ENCODE measurements at regions not wholly inside any gene's neighbourhood (a gene's known extent, or its start where the extent isn't known, plus 50 kb on each side); places are given as distances from the start of the nearest gene placed in this dataset.
"Not testable (repeated sequence)": the region's sequence is repeated elsewhere in the genome, so short reads cannot be mapped to it uniquely, and the experiment has no call there.

GRCh38 chrX:80929251-80929650 is 119.6 kb upstream of the BRWD3 start:
- H3K4me1 ChIP-seq = no peaks in the 10 kb centered on the region
- DNase-seq (ENCODE audit: extremely low spot score) = no peak
- H3K36me3 ChIP-seq = no peaks in the 10 kb centered on the region
- TF ChIP-seq EP300 (IDR thresholded peaks at IDR 0.05) = no peak
- no peak for TF ChIP-seq POLR2A (IDR thresholded peaks at IDR 0.05; ENCODE audit: low read depth)
- TF ChIP-seq CTCF (IDR thresholded peaks at IDR 0.05) = no peak
- TF ChIP-seq POLR2AphosphoS5 (IDR thresholded peaks at IDR 0.05) = no peak
- no peak overlapping the region for H3K27ac ChIP-seq (replicated peaks in 1 of 4)
- no peaks in the 10 kb centered on the region for H3K27me3 ChIP-seq
- peaks cover 0 to 11% (median 0%) of the 10 kb centered on the region in 4 donors for H3K9me3 ChIP-seq
- 88% methylated on average over 8 of the region's 8 CpGs for WGBS
- H3K4me3 ChIP-seq = no peak overlapping the region
- intact Hi-C loops (cut with DNase I) = no loop called here

- no peak for DNase-seq (ENCODE audit: extremely low spot score)
- no peaks in the 10 kb centered on the region for H3K36me3 ChIP-seq
Measured at GRCh38 chrX:80917919-80918318, 108.2 kb upstream of the BRWD3 start.

GRCh38 chrX:80912351-80912750 is 102.7 kb upstream of the BRWD3 start:
- 87% methylated on average over 2 of the region's 2 CpGs for WGBS
- H3K9me3 ChIP-seq; H3K27me3 ChIP-seq; H3K27ac ChIP-seq (replicated peaks in 1 of 4); H3K4me3 ChIP-seq; H3K36me3 ChIP-seq; intact Hi-C loops (cut with DNase I); H3K4me1 ChIP-seq; DNase-seq (ENCODE audit: extremely low spot score): not testable (repeated sequence)

More at GRCh38 chrX:80917919-80918318, 108.2 kb upstream of the BRWD3 start:
- TF ChIP-seq CTCF (IDR thresholded peaks at IDR 0.05) (no peak), POLR2AphosphoS5 (IDR thresholded peaks at IDR 0.05) (no peak), POLR2A (IDR thresholded peaks at IDR 0.05; ENCODE audit: low read depth) (no peak), EP300 (IDR thresholded peaks at IDR 0.05) (no peak)
- H3K9me3 ChIP-seq = peaks cover 0 to 7% (median 1%) of the 10 kb centered on the region in 4 donors
- H3K27ac ChIP-seq (replicated peaks in 1 of 4) = no peak overlapping the region
- H3K4me1 ChIP-seq = no peaks in the 10 kb centered on the region
- intact Hi-C loops (cut with DNase I) = no loop called here
- H3K27me3 ChIP-seq = no peaks in the 10 kb centered on the region
- no peak overlapping the region for H3K4me3 ChIP-seq
- WGBS = 51% methylated on average over 1 of the region's 1 CpG

GRCh38 chrX:80879916-80880315 is 70.2 kb upstream of the BRWD3 start:
- H3K36me3 ChIP-seq = no peaks in the 10 kb centered on the region
- no peaks in the 10 kb centered on the region for H3K27me3 ChIP-seq
- H3K4me3 ChIP-seq = no peak overlapping the region
- WGBS = 18% methylated on average over 1 of the region's 1 CpG
- intact Hi-C loops (cut with DNase I) = no loop called here
- no peaks in the 10 kb centered on the region for H3K9me3 ChIP-seq
- TF ChIP-seq CTCF (IDR thresholded peaks at IDR 0.05) (no peak), EP300 (IDR thresholded peaks at IDR 0.05) (no peak)
- H3K27ac ChIP-seq (replicated peaks in 1 of 4) = no peak overlapping the region
- no peaks in the 10 kb centered on the region for H3K4me1 ChIP-seq
- no peak for DNase-seq (ENCODE audit: extremely low spot score)

GRCh38 chrX:80879143-80879542 is 69.5 kb upstream of the BRWD3 start:
- no peak for DNase-seq (ENCODE audit: extremely low spot score)
- intact Hi-C loops (cut with DNase I) = no loop called here

More at GRCh38 chrX:80879143-80879542, 69.5 kb upstream of the BRWD3 start:
- WGBS = 64% methylated on average over 1 of the region's 1 CpG
- Histone ChIP-seq H3K36me3 (no peaks in the 10 kb centered on the region), H3K4me3 (no peak overlapping the region), H3K4me1 (no peaks in the 10 kb centered on the region), H3K27ac (replicated peaks in 1 of 4) (no peak overlapping the region), H3K9me3 (no peaks in the 10 kb centered on the region), H3K27me3 (no peaks in the 10 kb centered on the region)
- no peak for TF ChIP-seq POLR2AphosphoS5 (IDR thresholded peaks at IDR 0.05)
- no peak for TF ChIP-seq CTCF (IDR thresholded peaks at IDR 0.05)
- no peak for TF ChIP-seq EP300 (IDR thresholded peaks at IDR 0.05)

All from esophagus muscularis mucosa (tissue), 4 donors.